DND-41 (cell line): ENCODE measurements at regions not wholly inside any gene's neighbourhood (a gene's known extent, or its start where the extent isn't known, plus 50 kb on each side); places are given as distances from the start of the nearest gene placed in this dataset.

ENCODE experiments used
- CTCF ChIP-seq: IDR thresholded peaks from 2 replicates; pipeline ENCODE4 v1.5.1; 2012; ENCODE audit warnings: borderline replicate concordance, low read length, moderate library complexity, mild to moderate bottlenecking; ENCODE audit not compliant: poor library complexity, severe bottlenecking; ENCODE audit errors: extremely low read depth
- EZH2 ChIP-seq: IDR thresholded peaks from 3 replicates; pipeline ENCODE4 v1.6.1; 2012; ENCODE audit warnings: borderline replicate concordance, low read depth, mild to moderate bottlenecking, moderate library complexity, low read length, inconsistent platforms; ENCODE audit not compliant: severe bottlenecking

- TF ChIP-seq EZH2: no peak
- TF ChIP-seq CTCF: no peak
Measured at GRCh38 chr11:37177721-37178120, 579.7 kb upstream of the RAG2 start.
